Myocyte (in vitro differentiated cells): ENCODE measurements at regions not wholly inside any gene's neighbourhood (a gene's known extent, or its start where the extent isn't known, plus 50 kb on each side); places are given as distances from the start of the nearest gene placed in this dataset.
A peak's percentile ranks its signal among the peaks of the same experiment; 100 is the strongest.
"Not testable (repeated sequence)": the region's sequence is repeated elsewhere in the genome, so short reads cannot be mapped to it uniquely, and the experiment has no call there.

ENCODE experiments used
- DNase-seq: peaks from one replicate; pipeline ENCODE4 v3.0.0-alpha.2; 2012; ENCODE audit warnings: low read depth

GRCh38 chr11:39678996-39679395, 1780.5 kb downstream of the LRRC4C start:
- no peak for DNase-seq

- DNase-seq = no peak
These were observed 1784.3 kb downstream of the LRRC4C start for GRCh38 chr11:39675171-39675570.

GRCh38 chr11:39674761-39675160, 1784.7 kb downstream of the LRRC4C start:
- no peak for DNase-seq

- no peak for DNase-seq
These were observed 1785.4 kb downstream of the LRRC4C start for GRCh38 chr11:39674024-39674423.

- DNase-seq = no peak
These were observed 1790.8 kb downstream of the LRRC4C start for GRCh38 chr11:39668640-39669039.

- DNase-seq = no peak
These were observed 1795.4 kb downstream of the LRRC4C start for GRCh38 chr11:39664023-39664422.

- no peak for DNase-seq
These were observed 1797.6 kb downstream of the LRRC4C start for GRCh38 chr11:39661890-39662289.

GRCh38 chr11:39651857-39652461, 1807.5 kb downstream of the LRRC4C start:
- no peak for DNase-seq

GRCh38 chr11:39641751-39642150, 1817.7 kb downstream of the LRRC4C start:
- DNase-seq = peak; percentile 1

GRCh38 chr11:39630365-39630764, 1829.1 kb downstream of the LRRC4C start:
- no peak for DNase-seq

GRCh38 chr11:39628311-39628710, 1831.1 kb downstream of the LRRC4C start:
- DNase-seq = no peak

GRCh38 chr11:39620309-39620708, 1839.1 kb downstream of the LRRC4C start:
- DNase-seq = not testable (repeated sequence)

GRCh38 chr11:39617971-39618370, 1841.5 kb downstream of the LRRC4C start:
- DNase-seq = no peak

- DNase-seq = no peak
These were observed 1870.1 kb downstream of the LRRC4C start for GRCh38 chr11:39589391-39589790.

GRCh38 chr11:39586036-39586435, 1873.4 kb downstream of the LRRC4C start:
- DNase-seq = no peak

- DNase-seq = no peak
These were observed 1888.4 kb downstream of the LRRC4C start for GRCh38 chr11:39571081-39571480.

GRCh38 chr11:39570526-39570925, 1888.9 kb downstream of the LRRC4C start:
- no peak for DNase-seq

GRCh38 chr11:39569789-39570188, 1889.7 kb downstream of the LRRC4C start:
- no peak for DNase-seq

GRCh38 chr11:39542460-39542859, 1917.0 kb downstream of the LRRC4C start:
- DNase-seq = no peak

- DNase-seq = no peak
These were observed 1917.5 kb downstream of the LRRC4C start for GRCh38 chr11:39541945-39542351.

GRCh38 chr11:39536323-39536722, 1923.1 kb downstream of the LRRC4C start:
- DNase-seq = not testable (repeated sequence)
